ENCODE measurements at regions not wholly inside any gene's neighbourhood (a gene's known extent, or its start where the extent isn't known, plus 50 kb on each side); places are given as distances from the start of the nearest gene placed in this dataset.

- TF ChIP-seq CTCF (IDR thresholded peaks at IDR 0.05; ENCODE audit: low read length): no peak
- TF ChIP-seq EZH2 (IDR thresholded peaks at IDR 0.05; ENCODE audit: borderline replicate concordance, low read length): no peak
Observed at GRCh38 chr4:136032391-136032790, 1499.9 kb downstream of the PCDH18 start.

Measured in OCI-LY1 (cell line).